HAP-1 (cell line): ENCODE measurements at regions not wholly inside any gene's neighbourhood (a gene's known extent, or its start where the extent isn't known, plus 50 kb on each side); places are given as distances from the start of the nearest gene placed in this dataset.

Experiments
- DNase-seq, 2 experiments: peaks; one replicate each; pipeline ENCODE4 v3.0.0-alpha.2; 2016 to 2020; ENCODE audit warnings: low spot score in 2 of 2
- H3K27me3 ChIP-seq: fragments of 250-450 bp; sonication (Bioruptor Pico); 2 replicates; pipeline ENCODE4 v1.5.1; 2020; ENCODE audit warnings: low read depth, mild to moderate bottlenecking, moderate library complexity
- H3K36me3 ChIP-seq: fragments of 250-450 bp; sonication (Bioruptor Pico); replicated peaks from 2 replicates; pipeline ENCODE4 v1.5.1; 2020; ENCODE audit warnings: mild to moderate bottlenecking
- H3K4me1 ChIP-seq: fragments of 250-450 bp; sonication (Bioruptor Pico); 2 replicates; pipeline ENCODE4 v1.5.1; 2020; ENCODE audit warnings: mild to moderate bottlenecking
- H3K4me3 ChIP-seq: fragments of 250-450 bp; sonication (Bioruptor Pico); 2 replicates; pipeline ENCODE4 v1.5.1; 2020; ENCODE audit warnings: mild to moderate bottlenecking, moderate library complexity
- H3K9me3 ChIP-seq: fragments of 250-450 bp; sonication (Bioruptor Pico); 2 replicates; pipeline ENCODE4 v1.5.1; 2020; ENCODE audit warnings: mild to moderate bottlenecking, moderate library complexity
- in situ Hi-C: fragments of 300-500 bp; cut with MboI; formaldehyde crosslinking; loops from 3 replicates; pipeline ENCODE4 v1.14.3; 2020; ENCODE audit warnings: low sequenced_read_pairs, inconsistent platforms, mixed read lengths

GRCh38 chr11:127105593-127106541 lies 105.3 kb upstream of the KIRREL3 start:
- H3K36me3 ChIP-seq = no peaks in the 10 kb centered on the region
- no peak overlapping the region for H3K4me3 ChIP-seq
- H3K27me3 ChIP-seq = no peaks in the 10 kb centered on the region
- no peak for DNase-seq
- in situ Hi-C loops = no loop called here
- H3K4me1 ChIP-seq = no peaks in the 10 kb centered on the region
- no peaks in the 10 kb centered on the region for H3K9me3 ChIP-seq

DNA sequence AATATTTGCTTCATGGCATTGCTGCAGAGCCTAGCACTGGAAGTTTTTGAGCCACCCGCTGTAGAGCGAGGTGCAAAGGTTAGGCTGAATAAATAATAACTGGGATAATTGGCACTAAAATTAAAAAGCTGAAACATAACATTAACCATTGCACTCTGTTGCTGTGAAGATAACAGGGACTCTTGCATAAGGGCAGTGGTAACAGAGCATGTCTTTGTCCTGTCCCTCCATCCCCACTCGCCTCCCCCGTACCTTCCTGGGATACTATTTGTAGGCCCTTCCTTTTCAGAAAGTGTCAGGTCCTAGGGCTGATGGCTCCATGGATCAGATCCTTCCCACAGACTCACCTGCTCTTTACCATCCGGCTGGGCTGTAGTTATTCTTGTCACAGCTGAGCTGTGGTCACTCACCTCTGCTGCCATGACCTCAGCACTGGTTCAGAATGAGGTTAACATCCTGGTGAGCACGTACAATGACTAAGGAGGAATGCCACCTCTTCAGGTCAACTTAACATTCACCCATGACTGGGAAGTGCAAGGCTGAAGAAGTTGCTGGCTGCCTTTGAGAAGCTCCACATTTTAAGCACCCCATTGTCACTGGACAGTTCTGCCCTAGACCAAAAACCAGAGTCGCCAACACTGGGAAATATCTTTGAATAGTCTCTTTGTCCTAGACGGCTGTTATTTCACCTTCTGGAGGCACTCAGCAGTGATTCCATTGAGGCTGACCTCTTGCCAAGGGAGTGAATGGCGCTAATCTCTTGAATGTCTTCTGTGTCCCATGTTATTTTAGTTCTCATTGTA lies 103.2 kb upstream of the KIRREL3 start:
- H3K4me1 ChIP-seq = no peaks in the 10 kb centered on the region
- no peaks in the 10 kb centered on the region for H3K27me3 ChIP-seq
- no peak overlapping the region for H3K4me3 ChIP-seq
- in situ Hi-C loops = no loop called here
- H3K9me3 ChIP-seq = no peaks in the 10 kb centered on the region
- no peak for DNase-seq
- H3K36me3 ChIP-seq = no peaks in the 10 kb centered on the region

- DNase-seq = no peak
- Histone ChIP-seq H3K9me3 (no peaks in the 10 kb centered on the region), H3K27me3 (no peaks in the 10 kb centered on the region), H3K36me3 (no peaks in the 10 kb centered on the region), H3K4me3 (no peak overlapping the region), H3K4me1 (no peaks in the 10 kb centered on the region)
- in situ Hi-C loops = no loop called here
Observed at GRCh38 chr11:127098684-127099083, 98.1 kb upstream of the KIRREL3 start.

- in situ Hi-C loops = no loop called here
- Histone ChIP-seq H3K4me3 (no peak overlapping the region), H3K27me3 (no peaks in the 10 kb centered on the region), H3K9me3 (no peaks in the 10 kb centered on the region), H3K36me3 (no peaks in the 10 kb centered on the region), H3K4me1 (no peaks in the 10 kb centered on the region)
- no peak for DNase-seq
Observed at GRCh38 chr11:127080735-127081134, 80.2 kb upstream of the KIRREL3 start.

DNA sequence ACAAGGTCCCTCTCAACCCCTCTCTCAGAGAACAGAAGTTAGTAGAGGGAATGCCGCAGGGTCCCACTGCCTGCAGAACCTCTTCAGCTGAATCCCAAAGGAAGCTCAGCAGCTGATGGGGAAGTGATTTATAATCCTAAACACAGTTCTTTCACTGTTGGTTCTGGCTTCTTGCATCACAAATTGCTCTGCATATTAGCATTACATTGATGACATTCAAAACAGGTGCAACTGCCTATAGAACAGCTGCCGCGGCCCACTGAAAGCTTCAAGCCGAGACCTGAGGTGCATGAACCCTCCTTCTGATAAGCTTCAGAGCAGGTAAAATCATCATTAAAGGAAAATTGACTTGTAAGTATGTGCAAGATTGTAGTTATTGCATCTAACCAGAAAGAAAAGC lies 75.2 kb upstream of the KIRREL3 start:
- Histone ChIP-seq H3K27me3 (peaks cover 2% of the 10 kb centered on the region; the same call in 1 of the 2 replicates), H3K4me1 (no peaks in the 10 kb centered on the region), H3K9me3 (no peaks in the 10 kb centered on the region), H3K4me3 (no peak overlapping the region), H3K36me3 (no peaks in the 10 kb centered on the region)
- DNase-seq = no peak
- in situ Hi-C loops = no loop called here

- Histone ChIP-seq H3K27me3 (peaks cover 2% of the 10 kb centered on the region; the same call in 1 of the 2 replicates), H3K36me3 (no peaks in the 10 kb centered on the region), H3K9me3 (no peaks in the 10 kb centered on the region), H3K4me3 (no peak overlapping the region), H3K4me1 (no peaks in the 10 kb centered on the region)
- in situ Hi-C loops = no loop called here
- no peak for DNase-seq
Observed at GRCh38 chr11:127074151-127074761, 73.7 kb upstream of the KIRREL3 start.

DNA sequence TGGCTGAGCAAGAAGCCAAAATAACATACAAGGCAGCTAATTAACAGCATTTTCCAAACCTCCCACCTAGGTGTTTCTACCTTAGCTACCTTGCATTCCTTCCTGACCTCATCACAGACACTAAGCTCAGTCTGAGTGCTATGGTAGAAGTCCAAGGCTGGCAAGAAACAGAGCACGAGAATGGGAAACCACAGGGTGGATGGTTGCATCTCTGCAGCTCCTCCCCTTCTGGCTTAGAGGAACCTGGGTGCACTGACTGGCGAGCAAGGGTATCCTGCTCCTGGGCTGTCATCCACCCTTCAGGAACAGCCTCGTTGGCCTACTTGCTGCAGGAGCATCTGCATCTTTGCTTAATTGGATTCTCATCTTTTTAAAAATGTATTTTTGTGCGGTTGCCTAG lies 73.1 kb upstream of the KIRREL3 start:
- H3K9me3 ChIP-seq = no peaks in the 10 kb centered on the region
- peaks cover 2% of the 10 kb centered on the region; the same call in 1 of the 2 replicates for H3K27me3 ChIP-seq
- in situ Hi-C loops = no loop called here
- no peak for DNase-seq
- no peak overlapping the region for H3K4me3 ChIP-seq
- no peaks in the 10 kb centered on the region for H3K36me3 ChIP-seq
- H3K4me1 ChIP-seq = no peaks in the 10 kb centered on the region

DNA sequence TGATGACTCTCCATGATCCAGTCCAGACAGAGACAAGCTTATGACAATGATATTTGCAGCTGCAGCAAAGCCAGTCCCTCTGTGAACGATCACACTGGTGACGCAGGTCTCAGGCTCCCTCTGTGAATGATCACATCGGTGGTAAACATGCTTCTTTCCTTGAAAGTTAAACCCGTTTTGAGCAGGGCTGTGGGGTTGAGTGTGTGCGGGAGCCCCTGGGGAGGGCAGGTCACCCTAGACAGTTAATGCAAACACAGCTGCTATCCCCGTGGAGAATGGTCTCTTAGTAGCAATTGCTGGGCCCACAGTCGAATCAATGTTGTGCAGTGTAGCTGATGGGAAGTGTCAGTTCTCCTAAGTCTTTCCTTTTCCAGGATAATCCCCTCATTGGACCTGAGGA lies 71.0 kb upstream of the KIRREL3 start:
- Histone ChIP-seq H3K27me3 (peaks cover 2% of the 10 kb centered on the region; the same call in 1 of the 2 replicates), H3K4me1 (no peaks in the 10 kb centered on the region), H3K36me3 (no peaks in the 10 kb centered on the region), H3K9me3 (no peaks in the 10 kb centered on the region), H3K4me3 (no peak overlapping the region)
- no peak for DNase-seq
- in situ Hi-C loops = no loop called here

- peaks cover 2% of the 10 kb centered on the region; the same call in 1 of the 2 replicates for H3K27me3 ChIP-seq
- no peaks in the 10 kb centered on the region for H3K4me1 ChIP-seq
- no peaks in the 10 kb centered on the region for H3K9me3 ChIP-seq
- H3K36me3 ChIP-seq = no peaks in the 10 kb centered on the region
- in situ Hi-C loops = no loop called here
- no peak for DNase-seq
- no peak overlapping the region for H3K4me3 ChIP-seq
Observed at GRCh38 chr11:127070808-127071207, 70.2 kb upstream of the KIRREL3 start.

GRCh38 chr11:127066401-127067090 lies 66.0 kb upstream of the KIRREL3 start:
- in situ Hi-C loops = no loop called here
- Histone ChIP-seq H3K4me1 (no peaks in the 10 kb centered on the region), H3K36me3 (no peaks in the 10 kb centered on the region), H3K27me3 (peaks cover 2% of the 10 kb centered on the region; the same call in 1 of the 2 replicates), H3K9me3 (no peaks in the 10 kb centered on the region), H3K4me3 (no peak overlapping the region)
- no peak for DNase-seq

DNA sequence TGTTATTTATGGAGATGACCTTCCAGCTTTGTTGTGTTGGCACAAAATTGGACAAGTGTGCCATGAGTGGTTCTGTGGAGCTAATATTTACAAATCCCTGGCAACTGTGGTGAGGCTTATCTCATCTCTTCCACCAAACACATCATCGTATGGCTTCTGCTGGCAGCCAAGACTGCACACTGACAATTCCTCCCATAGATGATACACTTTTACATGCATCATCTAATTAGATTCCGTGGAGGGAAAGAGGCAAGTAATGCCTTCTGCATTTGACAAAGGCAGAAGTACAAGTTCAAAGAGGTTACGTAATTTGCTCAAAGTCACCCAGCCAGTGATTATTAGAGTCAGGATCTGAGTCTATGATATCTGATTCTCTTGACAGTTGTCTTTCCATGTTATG lies 62.7 kb upstream of the KIRREL3 start:
- no peak for DNase-seq
- H3K27me3 ChIP-seq = no peaks in the 10 kb centered on the region

GRCh38 chr11:127061947-127062346 lies 61.4 kb upstream of the KIRREL3 start:
- H3K36me3 ChIP-seq = no peaks in the 10 kb centered on the region
- H3K9me3 ChIP-seq = no peaks in the 10 kb centered on the region
- H3K4me3 ChIP-seq = no peak overlapping the region
- H3K27me3 ChIP-seq = no peaks in the 10 kb centered on the region
- in situ Hi-C loops = no loop called here
- H3K4me1 ChIP-seq = no peaks in the 10 kb centered on the region
- DNase-seq = no peak

More for the DNA sequence above, 62.7 kb upstream of the KIRREL3 start:
- Histone ChIP-seq H3K36me3 (no peaks in the 10 kb centered on the region), H3K4me3 (no peak overlapping the region), H3K9me3 (no peaks in the 10 kb centered on the region), H3K4me1 (no peaks in the 10 kb centered on the region)
- in situ Hi-C loops = no loop called here

GRCh38 chr11:127059750-127060149 lies 59.2 kb upstream of the KIRREL3 start:
- DNase-seq = no peak
- no peaks in the 10 kb centered on the region for H3K4me1 ChIP-seq
- in situ Hi-C loops = no loop called here
- no peak overlapping the region for H3K4me3 ChIP-seq
- no peaks in the 10 kb centered on the region for H3K27me3 ChIP-seq
- no peaks in the 10 kb centered on the region for H3K9me3 ChIP-seq
- no peaks in the 10 kb centered on the region for H3K36me3 ChIP-seq
